ENCODE measurements at regions not wholly inside any gene's neighbourhood (a gene's known extent, or its start where the extent isn't known, plus 50 kb on each side); places are given as distances from the start of the nearest gene placed in this dataset.
A peak's percentile ranks its signal among the peaks of the same experiment; 100 is the strongest.

DNA sequence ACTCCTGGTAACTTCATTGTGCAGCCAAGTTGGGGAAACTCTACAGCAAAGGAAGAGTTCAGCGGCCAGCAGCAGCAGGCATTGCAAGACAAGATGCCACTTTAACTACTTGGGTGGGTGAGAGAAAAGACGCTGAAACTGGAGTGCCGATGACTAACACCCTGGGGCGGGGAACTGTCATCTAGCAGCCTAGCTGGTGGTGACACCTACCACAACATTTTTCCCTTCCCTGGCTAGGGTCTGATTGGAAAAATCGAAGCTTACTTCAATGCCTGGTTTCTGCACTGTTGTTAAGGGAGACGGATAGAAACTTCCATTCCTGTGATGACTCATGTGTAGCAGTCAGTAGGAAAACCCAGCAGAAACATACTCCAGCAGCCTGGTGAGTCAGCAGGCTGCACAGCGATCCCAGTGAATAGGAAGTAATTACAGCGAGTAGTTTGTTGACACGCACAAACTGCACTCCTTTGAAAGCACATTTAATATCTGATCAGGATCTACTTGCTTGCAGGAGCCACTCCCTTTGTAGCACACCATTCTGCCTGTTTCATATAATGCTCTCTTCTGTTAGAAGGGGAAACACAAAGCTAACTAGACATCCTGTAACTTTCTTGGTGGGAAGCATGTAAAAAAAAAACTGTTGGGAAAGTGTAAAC is 62.1 kb upstream of the MAPRE2 start:
- peak; percentile 81 for DNase-seq

DNA sequence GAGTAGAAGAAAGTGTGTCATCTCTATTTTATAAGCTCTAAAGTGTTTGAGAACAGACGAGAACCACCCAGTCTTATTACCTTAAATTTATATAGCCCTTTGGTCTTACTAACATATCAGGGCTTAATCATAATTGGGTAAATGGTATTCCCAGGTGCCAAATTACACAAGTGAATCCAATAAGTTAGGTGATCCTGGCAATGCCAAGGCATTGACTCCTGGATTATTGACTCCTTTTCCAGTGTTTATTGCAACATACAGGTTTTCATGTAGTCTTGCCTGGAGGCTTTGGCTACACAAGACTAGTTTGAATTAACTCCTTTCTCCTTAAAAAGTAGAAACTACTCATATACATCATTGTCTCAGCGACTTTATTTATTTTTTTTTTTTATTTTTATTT is 59.7 kb upstream of the MAPRE2 start:
- DNase-seq, result no peak

DNA sequence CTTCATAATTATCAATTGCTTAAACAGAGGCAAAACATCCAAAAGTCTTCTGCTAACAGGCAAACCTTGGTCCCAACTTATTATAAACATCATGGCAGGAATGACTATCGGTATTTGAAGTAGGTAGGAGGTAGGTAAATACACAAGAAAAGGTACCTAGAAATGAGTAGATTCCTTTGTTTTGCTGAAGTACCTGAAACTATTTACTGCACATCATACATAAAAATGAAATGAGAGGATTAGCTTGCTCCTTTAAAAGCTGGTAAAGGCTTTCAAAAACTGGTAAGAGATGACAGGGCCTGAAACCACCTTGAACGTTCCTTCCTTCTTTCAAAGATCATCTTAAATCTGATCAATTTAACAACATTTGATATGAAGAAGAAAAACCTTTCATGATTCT is 55.2 kb upstream of the MAPRE2 start:
- no peak for DNase-seq

DNA sequence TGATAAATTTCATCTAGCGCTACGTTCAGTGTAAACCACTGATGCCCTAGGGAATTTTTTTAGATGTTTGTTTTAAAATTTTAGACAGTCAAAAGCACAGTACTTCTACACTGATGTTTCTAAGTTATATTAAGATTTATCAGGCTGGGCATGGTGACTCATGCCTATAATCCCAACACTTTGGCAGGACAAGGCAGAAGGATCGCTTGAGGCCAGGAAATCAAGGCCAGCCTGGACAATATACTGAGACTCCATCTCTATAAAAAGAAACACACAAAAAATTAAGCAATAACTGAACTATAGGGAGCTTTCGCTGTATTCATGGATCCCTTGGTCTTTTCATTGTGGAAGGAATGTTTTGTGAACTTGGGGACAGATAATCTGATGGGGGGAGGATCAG is 50.6 kb upstream of the MAPRE2 start:
- DNase-seq, result no peak

DNA sequence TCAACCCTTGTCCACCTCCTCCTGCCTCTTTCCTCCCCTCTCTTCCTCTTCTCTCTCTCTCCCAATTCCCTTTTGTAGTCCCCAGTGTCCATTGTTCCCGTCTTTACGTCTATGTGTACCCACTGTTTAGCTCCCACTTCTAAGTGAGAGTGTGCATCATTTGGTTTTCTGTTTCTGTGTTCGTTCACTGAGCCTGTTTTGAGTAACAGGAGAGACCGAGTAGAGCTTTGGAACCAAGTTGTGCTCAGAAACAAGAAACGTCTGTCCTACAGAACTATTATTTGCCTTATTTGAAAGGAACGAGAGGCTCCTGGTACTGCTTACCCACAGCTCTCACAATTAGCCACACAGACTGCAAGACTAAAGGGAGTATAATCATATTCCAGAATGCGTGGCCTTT is 50.1 kb upstream of the MAPRE2 start:
- no peak for DNase-seq

Measured in NCI-H226 (cell line).